ENCODE measurements at regions not wholly inside any gene's neighbourhood (a gene's known extent, or its start where the extent isn't known, plus 50 kb on each side); places are given as distances from the start of the nearest gene placed in this dataset.

- H3K36me3 ChIP-seq (replicated peaks in 1 of 2; ENCODE audit: insufficient read depth in 1 of 2, low read depth in 2 of 2), result no peaks in the 10 kb centered on the region
- H3K27me3 ChIP-seq, result no peaks in the 10 kb centered on the region
- H3K27ac ChIP-seq, result no peak overlapping the region
- ATAC-seq (no peak), DNase-seq (no peak)
- intact Hi-C loops (cut with DNase I), result no loop called here
- H3K4me3 ChIP-seq, result no peak overlapping the region
- no peak for TF ChIP-seq POLR2A (IDR thresholded peaks at IDR 0.05)
- no peaks in the 10 kb centered on the region for H3K4me1 ChIP-seq
- no peaks in the 10 kb centered on the region for H3K9me3 ChIP-seq
- 89 to 97% methylated on average over 2 of the region's 2 CpGs for WGBS, 2 donors
These were observed 267.9 kb upstream of the TNP1 start for GRCh38 chr2:217127744-217128143.

- TF ChIP-seq POLR2A (IDR thresholded peaks at IDR 0.05) (no peak), CTCF (IDR thresholded peaks at IDR 0.05) (no peak)
- Histone ChIP-seq H3K4me3 (no peak overlapping the region), H3K27me3 (no peaks in the 10 kb centered on the region), H3K9me3 (no peaks in the 10 kb centered on the region), H3K4me1 (no peaks in the 10 kb centered on the region), H3K27ac (no peak overlapping the region), H3K36me3 (replicated peaks in 1 of 2; ENCODE audit: insufficient read depth in 1 of 2, low read depth in 2 of 2) (no peaks in the 10 kb centered on the region)
- ATAC-seq, result no peak
- 71 to 81% methylated on average over 3 of the region's 3 CpGs for WGBS, 2 donors
- intact Hi-C loops (cut with DNase I), result no loop called here
- no peak for DNase-seq
These were observed 265.1 kb upstream of the TNP1 start for GRCh38 chr2:217125014-217125413.

- DNase-seq (no peak), ATAC-seq (no peak)
- WGBS, 2 donors, result 61 to 69% methylated on average over 2 of the region's 2 CpGs
- no peaks in the 10 kb centered on the region for H3K36me3 ChIP-seq (replicated peaks in 1 of 2; ENCODE audit: insufficient read depth in 1 of 2, low read depth in 2 of 2)
- H3K4me3 ChIP-seq, result no peak overlapping the region
- H3K27ac ChIP-seq, result no peak overlapping the region
- H3K27me3 ChIP-seq, result no peaks in the 10 kb centered on the region
- TF ChIP-seq POLR2A (IDR thresholded peaks at IDR 0.05) (no peak), CTCF (IDR thresholded peaks at IDR 0.05) (no peak)
- no peaks in the 10 kb centered on the region for H3K9me3 ChIP-seq
- intact Hi-C loops (cut with DNase I), result no loop called here
- no peaks in the 10 kb centered on the region for H3K4me1 ChIP-seq
These were observed 264.2 kb upstream of the TNP1 start for GRCh38 chr2:217124050-217124449.

GRCh38 chr2:217121565-217121964 lies 261.7 kb upstream of the TNP1 start:
- H3K36me3 ChIP-seq (replicated peaks in 1 of 2; ENCODE audit: insufficient read depth in 1 of 2, low read depth in 2 of 2), result no peaks in the 10 kb centered on the region
- no peak for DNase-seq
- TF ChIP-seq POLR2A (IDR thresholded peaks at IDR 0.05) (no peak), CTCF (IDR thresholded peaks at IDR 0.05) (no peak)
- ATAC-seq, result no peak
- intact Hi-C loops (cut with DNase I), result no loop called here
- WGBS, 2 donors, result 93 to 96% methylated on average over 2 of the region's 2 CpGs
- H3K4me3 ChIP-seq, result no peak overlapping the region
- H3K4me1 ChIP-seq, result no peaks in the 10 kb centered on the region
- no peak overlapping the region for H3K27ac ChIP-seq
- H3K27me3 ChIP-seq, result no peaks in the 10 kb centered on the region
- H3K9me3 ChIP-seq, result no peaks in the 10 kb centered on the region

GRCh38 chr2:217120429-217120828 lies 260.6 kb upstream of the TNP1 start:
- Histone ChIP-seq H3K27ac (no peak overlapping the region), H3K27me3 (no peaks in the 10 kb centered on the region), H3K9me3 (no peaks in the 10 kb centered on the region), H3K36me3 (replicated peaks in 1 of 2; ENCODE audit: insufficient read depth in 1 of 2, low read depth in 2 of 2) (no peaks in the 10 kb centered on the region), H3K4me3 (no peak overlapping the region), H3K4me1 (no peaks in the 10 kb centered on the region)
- ATAC-seq (no peak), DNase-seq (no peak)
- TF ChIP-seq POLR2A (IDR thresholded peaks at IDR 0.05) (no peak), CTCF (IDR thresholded peaks at IDR 0.05) (no peak)
- WGBS, 2 donors, result 82 to 89% methylated on average over 4 of the region's 4 CpGs
- intact Hi-C loops (cut with DNase I), result no loop called here

All from body of pancreas (tissue), 4 donors.